HCT116 (cell line): ENCODE measurements at regions not wholly inside any gene's neighbourhood (a gene's known extent, or its start where the extent isn't known, plus 50 kb on each side); places are given as distances from the start of the nearest gene placed in this dataset.

Experiments used
- CTCF ChIP-seq, 3 experiments: fragments of 200-600 bp in 1 of 3; sonication (generic) in 1 of 3; IDR thresholded peaks in 2 of 3; conservative IDR thresholded peaks in 1 of 3; 2 replicates each; pipeline ENCODE4 v1.5.1; 2012 to 2017; ENCODE audit warnings: low read depth in 2 of 3, low read length in 2 of 3, antibody characterized with exemption in 1 of 3, borderline replicate concordance in 1 of 3, control low read depth in 1 of 3, mild to moderate bottlenecking in 1 of 3, mixed read lengths in 1 of 3, mixed run types in 1 of 3, moderate library complexity in 1 of 3; ENCODE audit not compliant: insufficient read depth in 1 of 3
- EZH2phosphoT487 ChIP-seq: fragments of 200-600 bp; IDR thresholded peaks from 2 replicates; pipeline ENCODE4 v1.6.1; 2018; ENCODE audit warnings: antibody characterized with exemption, borderline replicate concordance
- POLR2A ChIP-seq: IDR thresholded peaks from 2 replicates; pipeline ENCODE4 v1.7.0; 2011; ENCODE audit warnings: borderline replicate concordance; ENCODE audit not compliant: insufficient read depth, insufficient read length; ENCODE audit errors: extremely low read depth
- SIN3A ChIP-seq: IDR thresholded peaks from 2 replicates; pipeline ENCODE4 v1.6.1; 2012; ENCODE audit warnings: low read depth
- SRF ChIP-seq: IDR thresholded peaks from 2 replicates; pipeline ENCODE4 v1.6.1; 2012; ENCODE audit warnings: low read depth
- TCF7L2 ChIP-seq: IDR thresholded peaks from 2 replicates; pipeline ENCODE4 v1.7.0; 2011; ENCODE audit warnings: borderline replicate concordance, inconsistent platforms; ENCODE audit not compliant: insufficient read depth, insufficient read length; ENCODE audit errors: extremely low read depth
- TF ChIP-seq, protein P1 (sequence below): IDR thresholded peaks from 2 replicates; pipeline ENCODE4 v1.6.1; 2012; ENCODE audit warnings: low read depth

GRCh38 chr21:32062591-32063227 lies 189.9 kb downstream of the HUNK start:
- TF ChIP-seq POLR2A (no peak), CTCF (IDR thresholded peaks at IDR 0.05 in 2 of 3, conservative IDR thresholded peaks at IDR 0.05 in 1 of 3; ENCODE audit: borderline replicate concordance in 1 of 3, insufficient read depth in 1 of 3, low read depth in 2 of 3, low read length in 2 of 3) (no peak), TCF7L2 (no peak), SRF (no peak), EZH2phosphoT487 (no peak), SIN3A (no peak)
- TF ChIP-seq, protein P1, sequence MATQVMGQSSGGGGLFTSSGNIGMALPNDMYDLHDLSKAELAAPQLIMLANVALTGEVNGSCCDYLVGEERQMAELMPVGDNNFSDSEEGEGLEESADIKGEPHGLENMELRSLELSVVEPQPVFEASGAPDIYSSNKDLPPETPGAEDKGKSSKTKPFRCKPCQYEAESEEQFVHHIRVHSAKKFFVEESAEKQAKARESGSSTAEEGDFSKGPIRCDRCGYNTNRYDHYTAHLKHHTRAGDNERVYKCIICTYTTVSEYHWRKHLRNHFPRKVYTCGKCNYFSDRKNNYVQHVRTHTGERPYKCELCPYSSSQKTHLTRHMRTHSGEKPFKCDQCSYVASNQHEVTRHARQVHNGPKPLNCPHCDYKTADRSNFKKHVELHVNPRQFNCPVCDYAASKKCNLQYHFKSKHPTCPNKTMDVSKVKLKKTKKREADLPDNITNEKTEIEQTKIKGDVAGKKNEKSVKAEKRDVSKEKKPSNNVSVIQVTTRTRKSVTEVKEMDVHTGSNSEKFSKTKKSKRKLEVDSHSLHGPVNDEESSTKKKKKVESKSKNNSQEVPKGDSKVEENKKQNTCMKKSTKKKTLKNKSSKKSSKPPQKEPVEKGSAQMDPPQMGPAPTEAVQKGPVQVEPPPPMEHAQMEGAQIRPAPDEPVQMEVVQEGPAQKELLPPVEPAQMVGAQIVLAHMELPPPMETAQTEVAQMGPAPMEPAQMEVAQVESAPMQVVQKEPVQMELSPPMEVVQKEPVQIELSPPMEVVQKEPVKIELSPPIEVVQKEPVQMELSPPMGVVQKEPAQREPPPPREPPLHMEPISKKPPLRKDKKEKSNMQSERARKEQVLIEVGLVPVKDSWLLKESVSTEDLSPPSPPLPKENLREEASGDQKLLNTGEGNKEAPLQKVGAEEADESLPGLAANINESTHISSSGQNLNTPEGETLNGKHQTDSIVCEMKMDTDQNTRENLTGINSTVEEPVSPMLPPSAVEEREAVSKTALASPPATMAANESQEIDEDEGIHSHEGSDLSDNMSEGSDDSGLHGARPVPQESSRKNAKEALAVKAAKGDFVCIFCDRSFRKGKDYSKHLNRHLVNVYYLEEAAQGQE = no peak
